Mononuclear cell (primary cell): ENCODE measurements at regions not wholly inside any gene's neighbourhood (a gene's known extent, or its start where the extent isn't known, plus 50 kb on each side); places are given as distances from the start of the nearest gene placed in this dataset.

ENCODE experiments used
- H3K27me3 ChIP-seq: 2 replicates; pipeline ENCODE4 v1.6.0; 2011; ENCODE audit warnings: low read length, control low read depth; ENCODE audit not compliant: insufficient read depth
- H3K4me1 ChIP-seq: 2 replicates; pipeline ENCODE4 v1.5.1; 2011; ENCODE audit warnings: mild to moderate bottlenecking, low read length, control low read depth; ENCODE audit not compliant: insufficient read depth
- H3K4me3 ChIP-seq: 2 replicates; pipeline ENCODE4 v1.5.1; 2011; ENCODE audit warnings: mild to moderate bottlenecking, low read length, moderate library complexity
- H3K9me3 ChIP-seq: 2 replicates; pipeline ENCODE4 v1.5.1; 2011; ENCODE audit warnings: low read depth, mild to moderate bottlenecking, control low read depth, low read length

DNA sequence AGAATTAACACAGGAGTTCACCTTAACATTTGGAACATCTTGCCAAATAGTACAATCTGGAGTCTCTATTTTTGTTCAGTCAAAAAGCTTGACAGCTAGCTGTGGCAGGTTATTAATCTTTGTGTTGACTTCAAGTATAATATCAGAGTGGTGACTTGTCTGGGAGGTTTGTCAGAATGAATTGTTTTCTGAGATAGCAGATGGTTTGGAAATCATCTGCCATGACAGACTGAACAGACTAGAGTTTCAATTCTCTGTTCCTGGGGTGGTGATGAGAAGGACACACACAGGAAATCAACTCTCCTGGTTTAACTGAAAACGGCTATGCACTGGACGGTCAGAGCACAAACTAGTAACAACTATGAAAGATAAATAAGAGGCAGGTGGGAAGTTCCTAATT is 203.3 kb upstream of the EMCN start:
- no peaks in the 10 kb centered on the region for H3K4me1 ChIP-seq
- H3K4me3 ChIP-seq: no peak overlapping the region
- no peaks in the 10 kb centered on the region for H3K9me3 ChIP-seq
- H3K27me3 ChIP-seq: no peaks in the 10 kb centered on the region

GRCh38 chr4:100716416-100716815 is 198.6 kb upstream of the EMCN start:
- Histone ChIP-seq H3K9me3 (no peaks in the 10 kb centered on the region), H3K27me3 (no peaks in the 10 kb centered on the region), H3K4me3 (no peak overlapping the region), H3K4me1 (no peaks in the 10 kb centered on the region)

GRCh38 chr4:100708776-100709175 is 191.0 kb upstream of the EMCN start:
- Histone ChIP-seq H3K4me1 (no peaks in the 10 kb centered on the region), H3K4me3 (no peak overlapping the region), H3K27me3 (no peaks in the 10 kb centered on the region), H3K9me3 (no peaks in the 10 kb centered on the region)

DNA sequence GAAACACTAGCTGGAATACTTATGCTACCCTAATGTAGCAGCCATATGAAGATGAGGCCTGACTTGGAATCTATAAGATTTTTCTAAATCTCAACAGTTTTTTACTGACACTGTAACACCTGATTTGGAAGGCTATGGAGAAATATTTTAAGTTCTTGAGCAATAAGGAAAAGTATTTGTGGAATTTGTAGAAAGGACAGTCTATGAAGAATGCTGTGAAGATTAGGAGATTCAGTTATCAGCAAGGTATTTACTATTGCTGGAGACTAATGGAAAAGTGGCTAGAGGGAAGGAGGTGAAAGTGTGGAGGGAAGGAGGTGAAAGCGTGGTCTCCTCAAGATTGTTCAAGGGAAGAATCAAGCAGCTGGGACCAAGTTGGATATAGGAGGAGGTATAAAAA is 190.0 kb upstream of the EMCN start:
- Histone ChIP-seq H3K9me3 (no peaks in the 10 kb centered on the region), H3K4me3 (no peak overlapping the region), H3K27me3 (no peaks in the 10 kb centered on the region), H3K4me1 (no peaks in the 10 kb centered on the region)

GRCh38 chr4:100696531-100696930 is 178.7 kb upstream of the EMCN start:
- H3K9me3 ChIP-seq: no peaks in the 10 kb centered on the region
- no peak overlapping the region for H3K4me3 ChIP-seq
- no peaks in the 10 kb centered on the region for H3K4me1 ChIP-seq
- no peaks in the 10 kb centered on the region for H3K27me3 ChIP-seq

DNA sequence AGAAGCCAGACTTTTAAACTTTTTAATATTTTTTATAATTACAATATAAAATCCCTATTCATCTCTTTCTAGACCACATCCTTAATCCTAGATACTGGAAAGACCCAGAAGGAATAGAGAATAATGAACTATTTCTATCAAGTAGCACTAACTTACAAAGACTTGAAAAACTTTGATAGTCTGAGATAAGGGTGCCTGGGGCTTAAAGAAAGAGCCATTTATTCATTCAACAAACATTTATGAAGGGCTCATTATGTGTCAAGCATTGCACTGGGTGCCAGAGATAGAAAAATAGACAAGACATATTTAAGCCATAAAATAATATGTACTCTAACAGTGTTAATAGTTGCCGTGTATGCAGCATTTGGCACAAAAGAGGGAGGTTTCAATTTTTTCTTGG is 178.0 kb upstream of the EMCN start:
- H3K4me1 ChIP-seq: no peaks in the 10 kb centered on the region
- H3K9me3 ChIP-seq: no peaks in the 10 kb centered on the region
- no peak overlapping the region for H3K4me3 ChIP-seq

DNA sequence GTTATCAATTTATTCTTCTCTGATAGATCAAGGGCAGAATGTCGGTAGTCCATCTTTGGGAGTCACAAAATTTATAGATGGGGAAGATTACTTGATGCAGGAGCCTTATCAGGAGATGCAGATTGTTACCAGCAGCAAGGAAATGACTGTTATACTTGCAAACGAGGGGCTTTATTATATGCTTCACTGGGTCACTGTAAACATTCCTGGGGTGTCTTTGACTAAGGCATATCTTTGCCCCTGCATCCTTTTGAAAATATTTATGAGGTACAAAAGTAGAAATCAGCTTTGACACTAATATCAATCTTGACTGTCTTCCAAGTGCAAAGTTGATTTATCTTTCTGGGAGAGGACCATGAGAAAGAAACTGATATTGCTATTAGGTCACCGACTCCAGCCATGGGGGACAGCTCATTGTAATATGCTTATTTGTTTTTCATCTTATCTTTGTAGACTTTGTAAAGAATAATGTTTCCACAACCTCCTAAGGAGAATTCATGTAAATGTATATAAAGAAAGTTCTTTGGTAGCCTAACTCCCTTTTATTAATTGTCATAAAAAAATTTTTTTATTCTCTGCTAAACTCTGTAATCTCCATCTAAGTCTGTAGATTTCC is 177.3 kb upstream of the EMCN start:
- H3K9me3 ChIP-seq: no peaks in the 10 kb centered on the region
- no peaks in the 10 kb centered on the region for H3K4me1 ChIP-seq
- H3K27me3 ChIP-seq: no peaks in the 10 kb centered on the region
- no peak overlapping the region for H3K4me3 ChIP-seq

More for the DNA sequence above, 178.0 kb upstream of the EMCN start:
- H3K27me3 ChIP-seq: no peaks in the 10 kb centered on the region

- no peaks in the 10 kb centered on the region for H3K4me1 ChIP-seq
- H3K4me3 ChIP-seq: no peak overlapping the region
- H3K9me3 ChIP-seq: no peaks in the 10 kb centered on the region
- H3K27me3 ChIP-seq: no peaks in the 10 kb centered on the region
Observed at GRCh38 chr4:100694467-100694866, 176.6 kb upstream of the EMCN start.

GRCh38 chr4:100690812-100691211 is 173.0 kb upstream of the EMCN start:
- H3K4me3 ChIP-seq: no peak overlapping the region
- H3K9me3 ChIP-seq: no peaks in the 10 kb centered on the region
- H3K27me3 ChIP-seq: no peaks in the 10 kb centered on the region
- no peaks in the 10 kb centered on the region for H3K4me1 ChIP-seq

DNA sequence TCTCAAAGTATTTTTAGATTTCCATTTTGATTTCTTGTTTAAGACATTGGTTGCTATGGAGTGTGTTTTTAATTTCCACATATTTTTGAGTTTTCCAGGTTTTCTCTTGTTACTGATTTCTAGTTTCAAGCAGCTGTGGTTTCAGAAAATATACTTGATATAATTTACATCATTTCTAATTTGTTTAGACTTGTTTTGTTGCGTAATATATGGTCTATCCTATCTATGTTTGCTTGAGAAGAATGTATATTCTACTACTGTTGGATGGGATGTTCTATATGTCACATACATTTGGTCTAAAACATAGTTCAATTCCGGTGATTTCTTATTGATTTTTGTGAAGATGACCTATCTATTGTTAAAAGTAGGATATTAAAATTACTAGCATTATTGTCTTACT is 170.5 kb upstream of the EMCN start:
- Histone ChIP-seq H3K27me3 (no peaks in the 10 kb centered on the region), H3K4me1 (no peaks in the 10 kb centered on the region), H3K4me3 (no peak overlapping the region), H3K9me3 (peaks cover 9% of the 10 kb centered on the region)

DNA sequence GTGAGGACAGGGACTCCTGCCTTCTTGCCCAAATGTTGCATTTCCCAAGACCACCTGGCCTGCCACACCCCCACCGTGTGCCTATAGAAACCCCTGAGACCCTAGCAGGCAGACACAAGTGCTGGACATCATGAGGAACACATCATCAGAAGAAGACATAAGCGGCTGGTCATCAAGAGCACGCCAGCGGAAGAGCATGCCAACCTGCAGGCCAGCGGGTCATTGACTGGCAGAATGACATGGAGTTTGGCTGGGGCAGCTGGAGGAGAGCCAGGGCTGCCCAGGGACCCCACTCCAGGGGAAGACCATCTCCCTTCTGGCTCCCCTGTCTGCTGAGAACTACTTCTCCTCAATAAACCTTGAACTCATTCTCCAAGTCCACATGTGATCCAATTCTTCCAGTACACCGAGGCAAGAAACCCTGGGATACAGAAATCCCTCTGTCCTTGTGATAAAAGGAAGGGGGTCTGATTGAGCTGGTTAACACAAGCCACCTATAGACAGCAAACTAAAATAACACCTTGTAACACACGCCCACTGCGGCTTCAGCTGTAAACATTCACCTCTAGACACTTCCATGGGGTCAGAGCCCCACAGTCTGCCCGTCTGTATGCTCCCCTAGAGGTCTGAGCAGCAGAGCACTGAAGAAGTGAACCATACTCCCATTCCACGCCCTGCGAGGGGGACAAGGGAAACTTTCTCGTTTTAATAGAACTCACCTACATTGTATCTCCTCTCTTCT is 164.8 kb upstream of the EMCN start:
- no peaks in the 10 kb centered on the region for H3K27me3 ChIP-seq
- no peaks in the 10 kb centered on the region for H3K4me1 ChIP-seq
- H3K4me3 ChIP-seq: no peak overlapping the region
- H3K9me3 ChIP-seq: peaks cover 9% of the 10 kb centered on the region

GRCh38 chr4:100681289-100681688 is 163.5 kb upstream of the EMCN start:
- H3K4me1 ChIP-seq: no peaks in the 10 kb centered on the region
- no peak overlapping the region for H3K4me3 ChIP-seq
- no peaks in the 10 kb centered on the region for H3K27me3 ChIP-seq
- H3K9me3 ChIP-seq: peaks cover 9% of the 10 kb centered on the region

- Histone ChIP-seq H3K4me3 (no peak overlapping the region), H3K4me1 (no peaks in the 10 kb centered on the region), H3K9me3 (no peaks in the 10 kb centered on the region), H3K27me3 (no peaks in the 10 kb centered on the region)
Observed at GRCh38 chr4:100679926-100680325, 162.1 kb upstream of the EMCN start.

DNA sequence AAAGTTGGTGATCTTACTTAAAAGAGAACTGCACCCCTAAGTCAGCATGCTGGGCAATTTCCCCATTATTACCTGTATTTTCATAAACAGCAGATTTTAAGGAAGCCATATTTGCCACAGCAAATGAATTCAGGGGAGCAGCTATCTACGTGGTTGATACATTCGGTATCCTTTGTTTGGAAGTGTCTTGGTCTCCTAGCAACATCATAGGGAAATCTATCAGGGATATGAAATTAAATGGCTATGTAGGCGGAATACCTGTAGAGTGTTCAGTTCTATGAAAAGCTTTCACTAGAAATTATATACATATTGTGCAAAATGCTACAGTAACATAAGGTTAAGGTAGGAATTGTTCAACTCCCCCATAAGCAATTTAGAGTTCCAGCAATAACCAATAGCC is 157.2 kb upstream of the EMCN start:
- Histone ChIP-seq H3K4me3 (no peak overlapping the region), H3K27me3 (no peaks in the 10 kb centered on the region), H3K9me3 (no peaks in the 10 kb centered on the region), H3K4me1 (no peaks in the 10 kb centered on the region)

GRCh38 chr4:100657187-100657586 is 139.4 kb upstream of the EMCN start:
- no peaks in the 10 kb centered on the region for H3K27me3 ChIP-seq
- no peaks in the 10 kb centered on the region for H3K4me1 ChIP-seq
- H3K9me3 ChIP-seq: no peaks in the 10 kb centered on the region
- H3K4me3 ChIP-seq: no peak overlapping the region
